ENCODE measurements at regions not wholly inside any gene's neighbourhood (a gene's known extent, or its start where the extent isn't known, plus 50 kb on each side); places are given as distances from the start of the nearest gene placed in this dataset.
"Not testable (repeated sequence)": the region's sequence is repeated elsewhere in the genome, so short reads cannot be mapped to it uniquely, and the experiment has no call there.

- no peaks in the 10 kb centered on the region for H3K9me3 ChIP-seq (replicated peaks)
- H3K36me3 ChIP-seq, result no peaks in the 10 kb centered on the region
- no peaks in the 10 kb centered on the region for H3K4me1 ChIP-seq
- no peak for DNase-seq
- H3K27me3 ChIP-seq (ENCODE audit: low read depth), result no peaks in the 10 kb centered on the region
- no peak overlapping the region for H3K4me3 ChIP-seq
- intact Hi-C loops (cut with micrococcal nuclease), result no loop called here
- no peak for TF ChIP-seq CTCF (IDR thresholded peaks at IDR 0.05; ENCODE audit: borderline replicate concordance)
- H3K27ac ChIP-seq (replicated peaks), result no peak overlapping the region
Observed at GRCh38 chr3:96347289-96347688, 467.1 kb upstream of the EPHA6 start.

- intact Hi-C loops (cut with micrococcal nuclease); H3K36me3 ChIP-seq; DNase-seq; H3K27me3 ChIP-seq (ENCODE audit: low read depth); H3K27ac ChIP-seq (replicated peaks); H3K4me3 ChIP-seq; H3K4me1 ChIP-seq: not testable (repeated sequence)
- H3K9me3 ChIP-seq (replicated peaks), result peaks cover 10% of the 10 kb centered on the region
Observed at GRCh38 chr3:96351598-96351997, 462.8 kb upstream of the EPHA6 start.

- Histone ChIP-seq H3K36me3 (no peaks in the 10 kb centered on the region), H3K4me3 (no peak overlapping the region), H3K4me1 (no peaks in the 10 kb centered on the region), H3K9me3 (replicated peaks) (peaks cover 23% of the 10 kb centered on the region), H3K27ac (replicated peaks) (no peak overlapping the region), H3K27me3 (ENCODE audit: low read depth) (no peaks in the 10 kb centered on the region)
- no peak for TF ChIP-seq CTCF (IDR thresholded peaks at IDR 0.05; ENCODE audit: borderline replicate concordance)
- intact Hi-C loops (cut with micrococcal nuclease), result no loop called here
- DNase-seq, result no peak
Observed at GRCh38 chr3:96354106-96354505, 460.3 kb upstream of the EPHA6 start.

- Histone ChIP-seq H3K36me3 (no peaks in the 10 kb centered on the region), H3K27me3 (ENCODE audit: low read depth) (no peaks in the 10 kb centered on the region), H3K4me1 (no peaks in the 10 kb centered on the region), H3K9me3 (replicated peaks) (peaks cover 29% of the 10 kb centered on the region), H3K4me3 (no peak overlapping the region), H3K27ac (replicated peaks) (no peak overlapping the region)
- no peak for DNase-seq
- intact Hi-C loops (cut with micrococcal nuclease), result no loop called here
- no peak for TF ChIP-seq CTCF (IDR thresholded peaks at IDR 0.05; ENCODE audit: borderline replicate concordance)
Observed at GRCh38 chr3:96354742-96355141, 459.7 kb upstream of the EPHA6 start.

GRCh38 chr3:96361241-96361640 lies 453.2 kb upstream of the EPHA6 start:
- Histone ChIP-seq H3K27ac (replicated peaks) (no peak overlapping the region), H3K4me3 (no peak overlapping the region), H3K27me3 (ENCODE audit: low read depth) (no peaks in the 10 kb centered on the region), H3K4me1 (no peaks in the 10 kb centered on the region), H3K36me3 (no peaks in the 10 kb centered on the region), H3K9me3 (replicated peaks) (peaks cover 22% of the 10 kb centered on the region)
- intact Hi-C loops (cut with micrococcal nuclease), result no loop called here
- no peak for DNase-seq
- no peak for TF ChIP-seq CTCF (IDR thresholded peaks at IDR 0.05; ENCODE audit: borderline replicate concordance)

- intact Hi-C loops (cut with micrococcal nuclease), result no loop called here
- no peak overlapping the region for H3K4me3 ChIP-seq
- H3K27me3 ChIP-seq (ENCODE audit: low read depth), result no peaks in the 10 kb centered on the region
- DNase-seq, result no peak
- H3K9me3 ChIP-seq (replicated peaks), result peaks cover 4% of the 10 kb centered on the region
- no peak for TF ChIP-seq CTCF (IDR thresholded peaks at IDR 0.05; ENCODE audit: borderline replicate concordance)
- H3K36me3 ChIP-seq, result no peaks in the 10 kb centered on the region
- no peaks in the 10 kb centered on the region for H3K4me1 ChIP-seq
- H3K27ac ChIP-seq (replicated peaks), result no peak overlapping the region
Observed at GRCh38 chr3:96370637-96371036, 443.8 kb upstream of the EPHA6 start.
